ENCODE measurements at regions not wholly inside any gene's neighbourhood (a gene's known extent, or its start where the extent isn't known, plus 50 kb on each side); places are given as distances from the start of the nearest gene placed in this dataset.

DNA sequence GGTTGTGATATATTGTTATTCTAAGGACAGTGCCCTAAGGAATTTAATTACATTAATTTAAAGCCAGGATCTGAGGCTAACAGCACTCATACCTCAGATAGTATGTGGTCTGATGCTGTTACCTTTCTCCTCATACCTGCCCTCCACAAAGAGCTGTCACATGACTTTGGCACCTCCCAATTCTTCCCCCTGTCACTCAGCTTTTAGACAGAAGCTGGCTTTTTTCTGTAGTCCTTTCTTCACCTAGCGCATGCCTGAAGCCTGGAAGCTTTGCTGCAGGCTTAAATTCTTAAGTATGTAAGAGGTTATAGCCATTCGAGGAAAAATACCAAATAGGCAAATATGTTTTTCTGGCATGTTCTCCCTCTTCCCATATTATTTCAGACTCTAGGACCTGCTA lies 61.0 kb upstream of the ADAMTS19 start:
- no peak for TF ChIP-seq POLR2A (IDR thresholded peaks at IDR 0.05; ENCODE audit: borderline replicate concordance, extremely low read depth, insufficient read depth, insufficient read length)
- TF ChIP-seq, protein P1, sequence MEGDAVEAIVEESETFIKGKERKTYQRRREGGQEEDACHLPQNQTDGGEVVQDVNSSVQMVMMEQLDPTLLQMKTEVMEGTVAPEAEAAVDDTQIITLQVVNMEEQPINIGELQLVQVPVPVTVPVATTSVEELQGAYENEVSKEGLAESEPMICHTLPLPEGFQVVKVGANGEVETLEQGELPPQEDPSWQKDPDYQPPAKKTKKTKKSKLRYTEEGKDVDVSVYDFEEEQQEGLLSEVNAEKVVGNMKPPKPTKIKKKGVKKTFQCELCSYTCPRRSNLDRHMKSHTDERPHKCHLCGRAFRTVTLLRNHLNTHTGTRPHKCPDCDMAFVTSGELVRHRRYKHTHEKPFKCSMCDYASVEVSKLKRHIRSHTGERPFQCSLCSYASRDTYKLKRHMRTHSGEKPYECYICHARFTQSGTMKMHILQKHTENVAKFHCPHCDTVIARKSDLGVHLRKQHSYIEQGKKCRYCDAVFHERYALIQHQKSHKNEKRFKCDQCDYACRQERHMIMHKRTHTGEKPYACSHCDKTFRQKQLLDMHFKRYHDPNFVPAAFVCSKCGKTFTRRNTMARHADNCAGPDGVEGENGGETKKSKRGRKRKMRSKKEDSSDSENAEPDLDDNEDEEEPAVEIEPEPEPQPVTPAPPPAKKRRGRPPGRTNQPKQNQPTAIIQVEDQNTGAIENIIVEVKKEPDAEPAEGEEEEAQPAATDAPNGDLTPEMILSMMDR (IDR thresholded peaks at IDR 0.05 in 2 of 3, conservative IDR thresholded peaks at IDR 0.05 in 1 of 3; ENCODE audit: borderline replicate concordance in 1 of 3, insufficient read depth in 1 of 3, low read depth in 2 of 3, low read length in 2 of 3) = no peak
- TF ChIP-seq SIN3A (IDR thresholded peaks at IDR 0.05; ENCODE audit: low read depth) = no peak
- no peak for TF ChIP-seq EZH2 (IDR thresholded peaks at IDR 0.05)
- TF ChIP-seq POLR2AphosphoS5 (IDR thresholded peaks at IDR 0.05; ENCODE audit: low read depth, low read length) = no peak
- no peak for TF ChIP-seq ELF1 (IDR thresholded peaks at IDR 0.05; ENCODE audit: borderline replicate concordance, low read depth)
- no peak for TF ChIP-seq YY1 (IDR thresholded peaks at IDR 0.05; ENCODE audit: extremely low read depth, insufficient replicate concordance, low read depth, low read length)
- TF ChIP-seq, protein P2, sequence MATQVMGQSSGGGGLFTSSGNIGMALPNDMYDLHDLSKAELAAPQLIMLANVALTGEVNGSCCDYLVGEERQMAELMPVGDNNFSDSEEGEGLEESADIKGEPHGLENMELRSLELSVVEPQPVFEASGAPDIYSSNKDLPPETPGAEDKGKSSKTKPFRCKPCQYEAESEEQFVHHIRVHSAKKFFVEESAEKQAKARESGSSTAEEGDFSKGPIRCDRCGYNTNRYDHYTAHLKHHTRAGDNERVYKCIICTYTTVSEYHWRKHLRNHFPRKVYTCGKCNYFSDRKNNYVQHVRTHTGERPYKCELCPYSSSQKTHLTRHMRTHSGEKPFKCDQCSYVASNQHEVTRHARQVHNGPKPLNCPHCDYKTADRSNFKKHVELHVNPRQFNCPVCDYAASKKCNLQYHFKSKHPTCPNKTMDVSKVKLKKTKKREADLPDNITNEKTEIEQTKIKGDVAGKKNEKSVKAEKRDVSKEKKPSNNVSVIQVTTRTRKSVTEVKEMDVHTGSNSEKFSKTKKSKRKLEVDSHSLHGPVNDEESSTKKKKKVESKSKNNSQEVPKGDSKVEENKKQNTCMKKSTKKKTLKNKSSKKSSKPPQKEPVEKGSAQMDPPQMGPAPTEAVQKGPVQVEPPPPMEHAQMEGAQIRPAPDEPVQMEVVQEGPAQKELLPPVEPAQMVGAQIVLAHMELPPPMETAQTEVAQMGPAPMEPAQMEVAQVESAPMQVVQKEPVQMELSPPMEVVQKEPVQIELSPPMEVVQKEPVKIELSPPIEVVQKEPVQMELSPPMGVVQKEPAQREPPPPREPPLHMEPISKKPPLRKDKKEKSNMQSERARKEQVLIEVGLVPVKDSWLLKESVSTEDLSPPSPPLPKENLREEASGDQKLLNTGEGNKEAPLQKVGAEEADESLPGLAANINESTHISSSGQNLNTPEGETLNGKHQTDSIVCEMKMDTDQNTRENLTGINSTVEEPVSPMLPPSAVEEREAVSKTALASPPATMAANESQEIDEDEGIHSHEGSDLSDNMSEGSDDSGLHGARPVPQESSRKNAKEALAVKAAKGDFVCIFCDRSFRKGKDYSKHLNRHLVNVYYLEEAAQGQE (IDR thresholded peaks at IDR 0.05; ENCODE audit: low read depth) = no peak
- no peak for TF ChIP-seq SRF (IDR thresholded peaks at IDR 0.05; ENCODE audit: low read depth)
- no peak for TF ChIP-seq TCF7L2 (IDR thresholded peaks at IDR 0.05; ENCODE audit: borderline replicate concordance, extremely low read depth, insufficient read depth, insufficient read length)
- TF ChIP-seq CBX3 (IDR thresholded peaks at IDR 0.05; ENCODE audit: low read depth) = no peak
